ENCODE measurements at regions not wholly inside any gene's neighbourhood (a gene's known extent, or its start where the extent isn't known, plus 50 kb on each side); places are given as distances from the start of the nearest gene placed in this dataset.

DNA sequence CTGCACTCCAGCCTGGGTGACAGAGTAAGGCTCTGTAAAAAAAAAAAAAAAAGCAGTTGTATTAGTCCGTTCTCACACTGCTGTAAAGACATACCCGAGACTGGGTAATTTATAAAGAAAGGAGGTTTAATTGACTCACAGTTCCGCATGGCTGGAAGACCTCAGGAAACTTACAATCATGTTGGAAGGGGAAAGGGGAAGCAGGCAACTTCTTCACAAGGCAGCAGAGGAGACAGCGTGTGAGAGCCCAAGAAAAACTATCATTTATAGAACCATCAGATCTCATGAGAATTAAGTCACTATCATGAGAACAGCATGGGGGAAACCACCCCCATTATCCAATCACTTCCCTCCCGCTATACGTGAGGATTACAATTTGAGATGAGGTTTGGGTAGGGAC, 151.7 kb upstream of the NR5A2 start:
- POLR2A ChIA-PET = no interaction called here
- CTCF ChIA-PET = no interaction called here
- DNase-seq (ENCODE audit: extremely low spot score) = no peak
- TF ChIP-seq, protein P1, sequence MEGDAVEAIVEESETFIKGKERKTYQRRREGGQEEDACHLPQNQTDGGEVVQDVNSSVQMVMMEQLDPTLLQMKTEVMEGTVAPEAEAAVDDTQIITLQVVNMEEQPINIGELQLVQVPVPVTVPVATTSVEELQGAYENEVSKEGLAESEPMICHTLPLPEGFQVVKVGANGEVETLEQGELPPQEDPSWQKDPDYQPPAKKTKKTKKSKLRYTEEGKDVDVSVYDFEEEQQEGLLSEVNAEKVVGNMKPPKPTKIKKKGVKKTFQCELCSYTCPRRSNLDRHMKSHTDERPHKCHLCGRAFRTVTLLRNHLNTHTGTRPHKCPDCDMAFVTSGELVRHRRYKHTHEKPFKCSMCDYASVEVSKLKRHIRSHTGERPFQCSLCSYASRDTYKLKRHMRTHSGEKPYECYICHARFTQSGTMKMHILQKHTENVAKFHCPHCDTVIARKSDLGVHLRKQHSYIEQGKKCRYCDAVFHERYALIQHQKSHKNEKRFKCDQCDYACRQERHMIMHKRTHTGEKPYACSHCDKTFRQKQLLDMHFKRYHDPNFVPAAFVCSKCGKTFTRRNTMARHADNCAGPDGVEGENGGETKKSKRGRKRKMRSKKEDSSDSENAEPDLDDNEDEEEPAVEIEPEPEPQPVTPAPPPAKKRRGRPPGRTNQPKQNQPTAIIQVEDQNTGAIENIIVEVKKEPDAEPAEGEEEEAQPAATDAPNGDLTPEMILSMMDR (IDR thresholded peaks at IDR 0.05; ENCODE audit: control extremely low read depth, extremely low read depth, low read depth, missing control alignments) = no peak

DNA sequence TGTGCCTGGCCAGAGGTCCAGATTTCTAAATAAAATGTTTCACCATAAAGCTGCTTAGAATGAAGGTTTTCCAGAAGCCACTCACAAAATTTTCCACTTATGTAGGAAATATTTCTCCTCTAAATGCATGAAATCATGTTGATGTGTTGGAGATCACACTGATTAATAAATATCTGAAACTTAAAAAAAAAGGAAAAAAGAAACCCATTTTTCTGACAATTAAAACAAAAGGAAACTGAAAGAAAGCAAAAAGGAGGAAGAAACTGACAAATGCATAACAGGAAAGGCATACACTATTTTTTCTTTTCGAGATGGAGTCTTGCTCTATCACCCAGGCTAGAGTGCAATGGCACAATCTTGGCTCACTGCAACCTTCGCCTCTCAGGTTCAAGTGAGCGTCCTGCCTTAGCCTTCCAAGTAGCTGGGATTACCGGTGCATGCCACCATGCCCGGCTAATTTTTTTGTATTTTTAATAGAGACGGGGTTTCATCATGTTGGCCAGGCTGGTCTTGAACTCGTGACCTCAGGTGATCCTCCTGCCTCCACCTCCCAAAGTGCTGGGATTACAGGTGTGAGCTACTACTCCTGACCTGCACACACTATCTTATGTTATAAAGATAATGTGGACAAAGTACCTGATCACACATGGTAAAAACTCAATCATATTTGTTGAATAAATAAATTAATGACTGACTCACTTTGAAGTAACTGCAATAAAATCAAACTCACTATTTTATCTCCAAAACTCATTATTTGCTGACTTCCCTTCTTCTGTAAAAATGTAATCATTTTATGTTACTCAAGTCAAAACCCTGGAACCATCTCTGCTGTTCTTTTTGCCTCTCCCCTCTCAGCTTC, 149.8 kb upstream of the NR5A2 start:
- DNase-seq (ENCODE audit: extremely low spot score) = no peak
- TF ChIP-seq, protein P1 (IDR thresholded peaks at IDR 0.05; ENCODE audit: control extremely low read depth, extremely low read depth, low read depth, missing control alignments) = no peak
- ChIA-PET CTCF (interaction anchor here (1.0 to 1.6 kb wide), 2 partner anchors 10 to 15 kb away, joined by 3 to 5 read pairs; no protein-coding TSS in a partner anchor), POLR2A (no interaction called here)

DNA sequence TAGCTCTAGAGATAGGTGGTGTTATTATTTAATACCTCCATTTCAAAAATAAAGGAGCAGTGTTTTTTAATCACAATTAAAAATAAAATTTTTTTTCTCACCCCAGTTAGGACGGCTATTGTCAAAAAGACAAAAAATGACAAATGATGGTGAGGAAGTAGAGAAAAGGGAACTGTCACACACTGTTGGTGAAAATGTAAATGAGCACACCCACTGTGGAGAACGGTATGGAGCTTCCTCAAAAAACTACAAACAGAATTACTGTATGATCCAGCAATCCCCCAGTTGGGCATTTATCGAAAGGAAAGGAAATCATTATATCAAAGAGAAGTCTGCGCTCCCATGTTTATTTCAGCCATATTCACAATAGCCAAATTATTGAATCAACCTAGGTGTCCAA, 148.7 kb upstream of the NR5A2 start:
- CTCF ChIA-PET = interaction anchor here (1.0 kb wide), 1 partner anchor 14 kb away, joined by 3 read pairs; no protein-coding TSS in a partner anchor
- DNase-seq (ENCODE audit: extremely low spot score) = no peak
- TF ChIP-seq, protein P1 (IDR thresholded peaks at IDR 0.05; ENCODE audit: control extremely low read depth, extremely low read depth, low read depth, missing control alignments) = no peak
- POLR2A ChIA-PET = no interaction called here

DNA sequence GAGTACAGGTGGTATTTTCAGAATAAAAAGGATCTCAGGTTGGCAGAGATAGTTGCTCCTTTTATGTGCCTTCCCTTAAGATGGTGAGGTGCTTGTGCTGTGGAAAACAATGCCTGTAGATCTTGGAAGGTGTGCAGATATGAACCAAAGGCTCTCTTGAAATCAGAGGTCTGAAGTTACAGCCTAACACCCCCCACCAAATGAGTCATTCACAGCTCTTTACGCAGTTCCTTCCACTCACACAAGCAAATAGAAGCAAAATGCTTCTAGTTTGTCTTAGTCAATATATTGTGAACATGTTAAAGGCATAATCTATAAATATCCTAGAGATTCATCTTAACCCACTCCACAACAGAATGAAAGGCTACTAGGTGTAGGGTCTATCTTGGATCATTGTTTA, 128.9 kb upstream of the NR5A2 start:
- CTCF ChIA-PET = no interaction called here
- TF ChIP-seq, protein P1 (IDR thresholded peaks at IDR 0.05; ENCODE audit: control extremely low read depth, extremely low read depth, low read depth, missing control alignments) = no peak
- POLR2A ChIA-PET = no interaction called here
- no peak for DNase-seq (ENCODE audit: extremely low spot score)

DNA sequence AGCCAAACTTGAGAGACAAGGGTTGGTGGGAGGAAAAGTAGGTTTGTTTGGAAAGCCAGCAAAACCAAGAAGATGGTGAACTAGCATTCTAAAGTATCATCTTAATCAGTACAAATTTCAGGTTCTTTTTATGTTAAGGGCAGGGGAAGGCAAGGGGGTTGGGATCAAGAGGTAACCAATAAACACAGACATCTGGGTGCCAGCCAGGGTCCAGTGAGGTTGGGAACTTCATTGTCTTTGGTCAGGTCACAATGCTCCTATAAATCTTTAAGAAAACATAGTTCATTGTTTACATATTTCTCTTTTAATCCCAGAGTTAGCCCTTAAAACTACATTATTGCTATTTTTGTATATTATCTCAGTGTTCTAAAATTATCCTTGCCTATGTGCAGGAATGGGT, 126.2 kb upstream of the NR5A2 start:
- TF ChIP-seq, protein P1 (IDR thresholded peaks at IDR 0.05; ENCODE audit: control extremely low read depth, extremely low read depth, low read depth, missing control alignments) = no peak
- no peak for DNase-seq (ENCODE audit: extremely low spot score)
- CTCF ChIA-PET = no interaction called here
- POLR2A ChIA-PET = no interaction called here

DNA sequence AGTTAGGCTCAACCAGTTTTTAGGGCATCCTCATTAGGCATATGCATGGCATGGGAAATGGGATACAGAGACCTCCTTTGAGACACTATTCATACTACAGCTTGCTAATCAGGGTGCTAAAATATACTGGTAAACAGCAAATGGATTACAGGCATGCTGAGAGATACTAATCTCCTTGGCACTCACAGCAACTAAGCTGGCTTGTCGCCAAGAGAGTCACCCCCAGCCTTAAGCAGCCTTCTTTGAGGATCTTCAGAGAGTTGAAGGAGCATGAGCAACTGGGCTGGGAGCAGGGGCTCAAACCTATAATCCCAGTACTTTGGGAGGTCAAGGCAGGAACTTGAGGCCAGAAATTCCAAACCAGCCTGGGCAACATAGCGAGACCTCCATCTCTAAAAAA, 120.1 kb upstream of the NR5A2 start:
- CTCF ChIA-PET = interaction anchor here (1.0 kb wide), 1 partner anchor 12 kb away, joined by 3 read pairs; no protein-coding TSS in a partner anchor
- POLR2A ChIA-PET = no interaction called here
- TF ChIP-seq, protein P1 (IDR thresholded peaks at IDR 0.05; ENCODE audit: control extremely low read depth, extremely low read depth, low read depth, missing control alignments) = no peak
- no peak for DNase-seq (ENCODE audit: extremely low spot score)
